GM19351 (cell line): ENCODE measurements at regions not wholly inside any gene's neighbourhood (a gene's known extent, or its start where the extent isn't known, plus 50 kb on each side); places are given as distances from the start of the nearest gene placed in this dataset.

ENCODE experiments used
- ATAC-seq: cut with Tn5 transposase; IDR thresholded peaks from one replicate; pipeline ENCODE4 v1.9.1; 2021; ENCODE audit warnings: mild to moderate bottlenecking, moderate library complexity; ENCODE audit not compliant: unreplicated experiment

DNA sequence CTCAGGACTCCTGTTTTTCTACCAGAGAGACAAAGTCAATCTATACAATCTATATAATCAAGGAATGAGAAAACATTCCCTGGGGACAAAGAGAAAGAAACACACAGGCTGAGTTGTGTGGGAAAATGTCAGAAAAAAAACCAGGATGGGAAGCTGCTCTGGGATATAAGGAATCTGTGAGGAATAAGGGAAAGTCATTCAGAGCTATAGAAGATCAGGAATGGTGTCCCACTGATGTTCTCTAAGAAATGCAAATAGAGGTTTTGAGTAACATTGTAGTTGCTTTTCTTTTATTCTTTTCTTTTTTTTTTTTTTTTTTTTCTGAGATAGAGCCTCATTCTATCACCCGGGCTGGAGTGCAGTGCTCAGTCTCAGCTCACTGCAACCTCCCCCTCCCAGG is 605.9 kb upstream of the KLF4 start:
- no peak for ATAC-seq

- ATAC-seq: no peak
These were observed 605.1 kb upstream of the KLF4 start for GRCh38 chr9:108094676-108094993.

GRCh38 chr9:108093773-108094675 is 604.5 kb upstream of the KLF4 start:
- ATAC-seq: no peak

DNA sequence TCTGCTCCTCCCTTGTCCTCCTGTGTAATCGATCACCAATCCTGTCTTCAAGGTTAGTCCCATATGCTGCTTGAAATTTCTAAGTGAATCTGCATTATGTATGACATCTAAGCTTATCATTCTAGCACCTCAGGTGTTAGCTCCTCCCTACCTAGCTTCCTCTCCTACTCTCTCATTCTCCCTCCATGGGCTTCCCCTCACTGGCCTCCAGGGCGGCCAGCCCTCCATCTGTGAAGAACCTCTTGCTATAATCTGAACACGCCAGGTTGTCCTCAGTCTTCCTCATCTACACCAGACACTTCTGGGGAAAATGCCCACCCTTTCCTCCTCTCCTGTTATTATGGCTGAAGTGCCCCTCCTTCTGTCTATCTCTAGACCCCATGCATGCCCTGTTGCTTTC is 599.3 kb upstream of the KLF4 start:
- no peak for ATAC-seq

GRCh38 chr9:108087781-108088180 is 598.2 kb upstream of the KLF4 start:
- ATAC-seq: no peak

- no peak for ATAC-seq
These were observed 597.1 kb upstream of the KLF4 start for GRCh38 chr9:108086624-108087023.

DNA sequence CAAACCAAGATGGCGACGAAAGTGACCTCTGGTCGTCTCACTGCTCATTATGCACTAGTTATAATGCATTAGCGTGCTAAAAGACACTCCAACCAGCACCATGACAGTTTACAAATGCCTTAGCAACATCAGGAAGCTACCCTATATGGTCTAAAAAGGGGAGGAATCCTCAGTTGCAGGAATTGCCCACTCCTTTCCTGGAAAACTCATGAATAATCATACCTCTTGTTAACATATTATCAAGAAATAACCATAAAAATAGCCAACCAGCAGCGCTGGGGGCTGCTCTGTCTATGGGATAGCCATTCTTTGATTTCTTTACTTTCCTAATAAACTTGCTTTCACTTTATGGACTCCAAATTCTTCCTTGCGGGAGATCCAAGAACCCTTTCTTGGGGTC is 595.7 kb upstream of the KLF4 start:
- no peak for ATAC-seq

- ATAC-seq: no peak
These were observed 594.3 kb upstream of the KLF4 start for GRCh38 chr9:108083796-108084352.

DNA sequence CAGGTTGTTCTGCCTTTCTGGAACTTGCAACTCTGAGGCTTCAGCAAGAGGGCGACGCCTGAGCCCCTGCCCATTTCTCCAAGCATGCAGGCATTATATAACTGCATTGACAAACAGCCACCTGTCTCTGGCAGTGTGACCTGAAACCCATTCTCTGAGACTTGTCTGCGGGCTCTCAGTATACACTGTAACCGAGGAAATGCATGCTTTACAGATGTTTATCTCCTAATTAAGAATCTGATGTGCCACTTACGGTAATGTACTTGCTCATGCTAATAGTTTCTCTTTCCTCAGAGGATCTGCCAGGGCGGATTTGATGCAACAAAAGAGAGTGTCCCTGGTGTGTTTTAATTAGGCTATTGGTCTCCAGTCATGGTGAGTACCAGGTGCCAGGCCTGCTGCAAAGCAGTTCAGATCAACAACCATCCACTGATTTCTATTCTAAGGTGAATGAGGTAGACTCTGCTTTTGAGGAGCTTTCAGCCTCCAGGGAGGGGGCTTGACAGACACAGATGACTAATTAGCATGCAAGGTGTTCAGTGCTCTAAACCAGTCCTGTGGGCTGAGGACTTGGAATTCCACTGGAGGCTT is 593.7 kb upstream of the KLF4 start:
- no peak for ATAC-seq

DNA sequence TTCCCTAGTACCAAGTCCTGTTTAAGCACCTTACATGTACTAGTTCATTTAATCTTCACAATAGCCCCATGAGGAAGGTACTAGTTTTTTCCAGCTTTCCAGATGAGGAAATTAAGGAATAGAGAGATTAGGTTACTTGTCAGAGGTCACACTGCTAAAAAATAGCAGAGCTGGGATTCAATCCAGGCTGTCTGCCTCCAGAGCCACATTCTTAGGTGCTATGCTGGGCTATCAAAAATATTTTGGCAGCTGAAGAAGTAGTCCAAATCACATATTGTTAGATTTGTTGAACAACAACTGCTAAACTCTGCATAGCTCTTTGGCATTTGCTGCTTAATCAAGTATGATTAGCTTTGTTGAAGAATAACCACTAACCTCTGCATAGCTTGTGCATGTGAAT is 591.5 kb upstream of the KLF4 start:
- ATAC-seq: no peak

- no peak for ATAC-seq
These were observed 590.7 kb upstream of the KLF4 start for GRCh38 chr9:108080285-108080684.

DNA sequence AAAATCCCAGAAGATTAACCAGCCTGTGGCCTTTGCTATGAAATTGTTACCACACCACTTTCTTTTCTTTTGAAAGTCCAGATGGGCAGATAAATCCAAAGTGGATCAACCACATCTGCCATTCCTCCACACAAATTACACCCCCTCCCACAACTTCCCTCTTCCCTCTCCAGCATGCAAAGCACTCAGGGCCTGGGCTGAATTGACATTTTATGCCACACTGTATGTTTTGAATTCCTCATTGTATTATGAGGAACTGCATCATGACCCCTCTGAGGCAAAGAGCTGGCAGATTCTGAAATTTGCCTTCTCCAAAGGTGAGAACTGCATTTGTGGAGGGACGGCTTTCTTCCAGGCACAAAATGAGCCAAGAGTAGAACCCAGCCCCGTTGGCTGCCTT is 589.2 kb upstream of the KLF4 start:
- no peak for ATAC-seq

DNA sequence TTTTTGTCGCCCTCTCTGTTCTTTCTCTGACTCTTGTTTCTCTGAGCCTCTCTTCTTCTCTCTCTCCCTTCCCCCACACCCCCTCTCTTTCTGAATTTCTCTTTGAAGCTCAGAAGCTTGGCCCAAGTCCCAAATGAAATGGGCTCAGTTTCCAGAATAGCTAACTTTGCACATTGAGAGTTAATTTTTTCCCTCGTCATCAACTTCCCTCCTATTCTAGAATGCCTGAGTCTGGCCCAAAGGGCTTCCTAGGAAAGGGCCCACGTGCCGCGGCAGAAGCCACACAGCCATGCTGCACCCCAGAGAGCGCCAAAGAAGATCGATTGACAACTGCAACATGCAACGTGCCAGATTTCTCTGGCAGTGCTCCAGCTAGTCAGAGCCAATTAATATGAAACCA is 588.8 kb upstream of the KLF4 start:
- ATAC-seq: no peak

DNA sequence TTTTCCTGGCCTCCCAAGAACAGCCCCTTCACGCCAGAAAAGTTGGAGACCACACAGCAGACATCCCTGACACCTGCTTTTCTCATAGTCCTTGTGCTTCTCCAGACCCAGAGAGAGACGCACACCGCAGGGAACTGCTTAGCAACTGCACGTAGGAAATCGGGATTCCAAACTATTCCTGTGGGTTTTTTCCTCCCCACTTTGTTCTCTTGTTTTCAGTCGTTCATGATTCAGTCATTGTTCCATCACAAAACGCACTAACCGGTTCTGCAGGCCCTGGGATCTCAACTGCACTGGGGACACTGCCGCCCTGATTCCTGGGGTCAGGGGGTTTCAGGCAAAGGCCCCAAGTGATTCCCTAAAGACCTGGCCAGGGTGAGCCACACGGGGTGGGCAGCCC is 588.0 kb upstream of the KLF4 start:
- ATAC-seq: no peak

DNA sequence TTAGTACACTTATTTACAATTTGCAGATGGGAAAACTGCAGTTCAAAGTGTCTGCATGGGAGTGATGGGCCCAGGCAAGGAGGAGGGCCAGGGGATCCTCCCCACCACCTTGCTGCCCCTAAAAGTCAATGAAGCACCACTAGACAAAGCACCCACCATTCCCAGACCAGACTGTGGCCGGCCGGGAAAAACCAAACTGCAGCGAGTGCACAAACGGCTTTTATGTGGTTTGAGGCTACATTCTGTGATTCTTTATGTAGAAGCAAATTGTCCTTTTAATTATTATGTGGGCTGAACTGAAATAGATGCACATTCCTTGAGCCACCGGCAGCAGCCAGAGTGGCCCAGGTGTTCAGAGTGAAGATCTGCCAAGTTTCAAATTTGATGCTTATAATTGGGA is 585.3 kb upstream of the KLF4 start:
- no peak for ATAC-seq

GRCh38 chr9:108073823-108074222 is 584.3 kb upstream of the KLF4 start:
- ATAC-seq: no peak

DNA sequence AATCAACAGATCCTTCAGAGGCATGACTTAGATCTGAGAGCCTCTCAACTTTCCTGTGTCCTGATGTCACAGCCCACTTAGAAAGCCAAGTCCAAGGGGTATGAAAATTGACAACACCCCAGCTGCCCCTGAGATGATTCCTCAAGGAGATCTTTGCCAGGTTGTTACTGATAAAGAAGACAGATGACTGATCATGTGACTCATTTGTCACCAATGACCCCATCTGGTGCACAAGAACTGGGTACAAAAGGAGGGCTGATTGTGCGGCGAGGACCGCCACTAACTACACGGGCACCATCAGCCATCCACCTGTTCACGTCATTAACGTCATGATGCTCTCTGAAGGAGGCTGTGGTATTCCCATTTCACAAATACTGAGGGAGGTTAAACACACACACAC is 583.2 kb upstream of the KLF4 start:
- no peak for ATAC-seq

GRCh38 chr9:108070861-108071260 is 581.3 kb upstream of the KLF4 start:
- ATAC-seq: no peak

GRCh38 chr9:108069991-108070390 is 580.4 kb upstream of the KLF4 start:
- no peak for ATAC-seq

DNA sequence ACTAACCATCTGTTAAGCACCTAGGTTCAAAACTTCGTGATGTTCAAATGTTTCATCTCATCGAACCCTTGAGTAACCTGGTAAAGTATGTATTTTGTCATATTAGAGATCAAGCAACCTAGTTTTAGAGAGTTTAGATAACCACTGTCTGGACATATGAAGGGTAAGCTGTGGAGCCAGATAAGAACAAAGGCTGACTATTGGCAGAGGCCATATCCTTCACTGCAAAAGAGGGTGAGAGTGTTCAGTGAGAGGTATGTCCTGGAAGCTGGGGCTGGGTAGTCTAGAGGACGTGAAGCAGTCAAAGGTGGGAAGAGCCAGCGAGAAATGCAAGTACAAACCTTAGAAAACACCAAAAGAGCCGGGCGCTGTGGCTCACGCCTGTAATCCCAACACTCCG is 573.1 kb upstream of the KLF4 start:
- ATAC-seq: no peak

- no peak for ATAC-seq
These were observed 570.6 kb upstream of the KLF4 start for GRCh38 chr9:108060175-108060574.

DNA sequence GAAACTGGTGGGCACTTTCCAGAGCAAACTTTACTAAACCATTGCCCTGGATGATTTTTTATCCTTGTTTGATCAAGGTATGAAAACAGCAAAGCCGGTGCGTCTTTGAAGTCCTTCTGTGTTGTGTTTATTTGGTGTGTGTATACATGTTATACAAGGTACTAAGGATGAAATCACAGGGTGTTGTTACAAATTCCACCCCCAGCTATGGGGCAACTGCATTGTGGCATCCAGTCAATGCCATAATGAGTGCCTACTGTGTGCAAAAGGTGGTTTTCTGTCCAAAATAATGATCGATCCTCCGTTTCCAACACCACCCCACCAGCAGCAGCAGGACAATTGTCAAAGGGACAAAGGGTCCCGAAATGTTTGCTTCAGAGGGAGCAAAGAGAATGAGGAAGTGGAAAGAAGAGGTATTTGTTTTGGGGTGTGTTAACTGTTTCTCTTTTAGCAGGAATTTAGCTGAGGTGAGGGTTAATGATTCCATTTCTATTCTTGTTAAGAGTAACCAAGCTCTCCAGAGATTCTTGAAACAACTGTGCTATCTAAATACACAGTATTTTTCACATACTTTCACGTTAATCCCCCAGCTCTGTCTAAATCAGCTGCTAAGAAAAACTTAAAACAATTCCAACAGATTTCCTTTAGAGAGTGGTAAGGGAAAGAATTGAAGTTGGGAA is 568.7 kb upstream of the KLF4 start:
- no peak for ATAC-seq
